NOMO-1 (cell line): ENCODE measurements at regions not wholly inside any gene's neighbourhood (a gene's known extent, or its start where the extent isn't known, plus 50 kb on each side); places are given as distances from the start of the nearest gene placed in this dataset.
"Not testable (repeated sequence)": the region's sequence is repeated elsewhere in the genome, so short reads cannot be mapped to it uniquely, and the experiment has no call there.

Source experiments
- DNase-seq, 2 experiments: peaks; one replicate each; lab custom pipeline; 2025; ENCODE audit not compliant: unreplicated experiment in 2 of 2; lab: John Stamatoyannopoulos, UW

- DNase-seq, result no peak
These were observed 56.1 kb upstream of the HELT start for GRCh38 chr4:184962125-184962638.

DNA sequence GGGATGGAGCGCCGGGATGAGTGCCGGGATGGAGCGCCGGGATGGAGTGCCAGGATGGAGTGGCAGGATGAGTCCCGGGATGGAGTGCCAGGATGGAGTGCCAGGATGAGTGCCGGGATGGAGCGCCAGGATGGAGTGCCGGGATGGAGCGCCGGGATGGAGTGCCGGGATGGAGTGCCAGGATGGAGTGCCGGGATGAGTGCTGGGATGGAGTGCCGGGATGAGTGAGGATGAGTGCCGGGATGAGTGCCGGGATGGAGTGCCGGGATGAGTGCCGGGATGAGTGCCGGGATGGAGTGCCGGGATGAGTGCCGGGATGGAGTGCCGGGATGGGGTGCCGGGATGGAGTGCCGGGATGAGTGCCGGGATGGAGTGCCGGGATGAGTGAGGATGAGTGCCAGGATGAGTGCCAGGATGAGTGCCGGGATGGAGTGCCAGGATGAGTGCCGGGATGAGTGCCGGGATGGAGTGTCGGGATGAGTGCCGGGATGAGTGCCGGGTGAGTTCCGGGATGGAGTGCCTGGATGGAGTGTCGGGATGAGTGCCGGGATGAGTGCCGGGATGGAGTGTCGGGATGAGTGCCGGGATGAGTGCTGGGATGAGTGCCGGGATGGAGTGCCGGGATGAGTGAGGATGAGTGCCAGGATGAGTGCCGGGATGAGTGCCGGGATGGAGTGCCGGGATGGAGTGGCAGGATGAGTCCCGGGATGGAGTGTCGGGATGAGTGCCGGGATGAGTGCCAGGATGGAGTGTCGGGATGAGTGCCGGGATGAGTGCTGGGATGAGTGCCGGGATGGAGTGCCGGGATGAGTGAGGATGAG lies 52.9 kb upstream of the HELT start:
- not testable (repeated sequence) for DNase-seq

GRCh38 chr4:184966051-184966691 lies 52.1 kb upstream of the HELT start:
- DNase-seq, result not testable (repeated sequence)

GRCh38 chr4:184967699-184968098 lies 50.6 kb upstream of the HELT start:
- peak in 1 of 2 experiments; percentile 50 for DNase-seq

DNA sequence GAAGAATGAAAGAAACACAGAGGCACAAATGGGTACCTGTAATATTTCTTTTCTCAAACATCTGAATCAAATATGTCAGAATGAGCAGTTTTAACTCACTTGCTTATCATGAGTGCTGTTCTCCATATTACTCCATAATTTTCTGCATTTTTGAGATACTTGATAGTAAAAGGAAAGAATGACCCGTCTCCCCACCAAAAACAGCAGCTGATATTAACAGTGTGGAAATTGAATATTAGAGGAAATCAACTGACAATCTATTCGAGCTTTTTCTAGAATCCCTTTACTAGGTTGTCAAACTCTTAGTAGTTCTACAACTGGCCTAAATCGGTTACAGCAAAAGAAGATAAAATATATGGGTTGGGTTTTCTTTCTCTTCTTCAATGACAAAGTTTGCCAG lies 49.9 kb upstream of the HELT start:
- peak in 1 of 2 experiments; percentile 2 for DNase-seq
